Panc1 (cell line): ENCODE measurements at regions not wholly inside any gene's neighbourhood (a gene's known extent, or its start where the extent isn't known, plus 50 kb on each side); places are given as distances from the start of the nearest gene placed in this dataset.

Source experiments
- ATAC-seq: fragments of 200-7000 bp; cut with Tn5 transposase; 2 replicates; pipeline ENCODE4 v1.9.1; 2020; ENCODE audit warnings: mild to moderate bottlenecking, moderate library complexity
- BruUV-seq: library from RNA; stranded (reverse); fragments of 400-500 nt; replicated peaks from 2 replicates; lab custom pipeline; 2021; lab: Mats Ljungman, UMichigan
- CTCF ChIA-PET: fragments of 300-600 bp; sonication (Branson Sonifier 250); formaldehyde crosslinking; loops from one replicate; lab custom pipeline; 2022; ENCODE audit warnings: antibody characterized with exemption; lab: Charles Lee
- POLR2A ChIA-PET: fragments of 300-600 bp; sonication (Branson Sonifier 250); formaldehyde crosslinking; loops from one replicate; lab custom pipeline; 2022; ENCODE audit warnings: antibody characterized with exemption; lab: Charles Lee
- DNase-seq: peaks from one replicate; pipeline ENCODE4 v3.0.0-alpha.2; 2010; ENCODE audit warnings: low read depth, low spot score
- H3K27ac ChIP-seq: 2 replicates; pipeline ENCODE4 v1.5.1; 2011; ENCODE audit warnings: mild to moderate bottlenecking, low read length, inconsistent platforms
- H3K27me3 ChIP-seq: fragments of 200-500 bp; sonication (Bioruptor generic); 2 replicates; pipeline ENCODE4 v1.6.0; 2014; ENCODE audit warnings: low read length, inconsistent platforms; ENCODE audit not compliant: control insufficient read depth, insufficient read depth
- H3K36me3 ChIP-seq: fragments of 200-500 bp; sonication (Bioruptor generic); 2 replicates; pipeline ENCODE4 v1.5.1; 2014; ENCODE audit warnings: inconsistent platforms, mild to moderate bottlenecking, low read length, moderate library complexity; ENCODE audit not compliant: control insufficient read depth, insufficient read depth
- H3K4me1 ChIP-seq: 2 replicates; pipeline ENCODE4 v1.5.1; 2011; ENCODE audit warnings: inconsistent platforms, mild to moderate bottlenecking, low read length, moderate library complexity; ENCODE audit not compliant: control insufficient read depth, insufficient read depth
- H3K4me3 ChIP-seq, 2 experiments: 2 replicates each; pipeline ENCODE4 v1.5.1; 2011 to 2012; ENCODE audit warnings: low read depth in 2 of 2, low read length in 2 of 2, mild to moderate bottlenecking in 2 of 2, inconsistent platforms in 1 of 2, moderate library complexity in 1 of 2
- H3K9me3 ChIP-seq: fragments of 200-500 bp; sonication (Bioruptor generic); 2 replicates; pipeline ENCODE4 v1.5.1; 2014; ENCODE audit warnings: low read depth, mild to moderate bottlenecking, inconsistent platforms, low read length, moderate library complexity; ENCODE audit not compliant: control insufficient read depth, insufficient read depth
- CTCF ChIP-seq: fragments of 450-650 bp; IDR thresholded peaks from 2 replicates; pipeline ENCODE4 v1.5.1; 2017; ENCODE audit warnings: mild to moderate bottlenecking
- POLR2AphosphoS5 ChIP-seq: IDR thresholded peaks from 2 replicates; pipeline ENCODE4 v1.6.1; 2012; ENCODE audit warnings: mild to moderate bottlenecking, low read depth, low read length, moderate library complexity
- REST ChIP-seq, 2 experiments: IDR thresholded peaks; 2 replicates each; pipeline ENCODE4 v1.6.1; 2011 to 2012; ENCODE audit warnings: low read depth in 2 of 2, control low read depth in 1 of 2, low read length in 1 of 2, mild to moderate bottlenecking in 1 of 2, moderate library complexity in 1 of 2; ENCODE audit not compliant: insufficient read depth in 1 of 2
- SIN3A ChIP-seq: IDR thresholded peaks from 2 replicates; pipeline ENCODE4 v1.6.1; 2012; ENCODE audit warnings: low read depth, mild to moderate bottlenecking, low read length, moderate library complexity, borderline replicate concordance; ENCODE audit not compliant: insufficient read depth
- TCF7L2 ChIP-seq: IDR thresholded peaks from 2 replicates; pipeline ENCODE4 v1.6.1; 2011; ENCODE audit warnings: mild to moderate bottlenecking, low read depth, low read length, inconsistent platforms
- in situ Hi-C: cut with HindIII; loops from 2 replicates; pipeline ENCODE4 v1.10.0; 2016; ENCODE audit warnings: low sequenced_read_pairs, low pct_unique_long_range_greater_than_20kb
- intact Hi-C: fragments of 100-400 bp; cut with micrococcal nuclease; formaldehyde crosslinking; loops from one replicate; pipeline ENCODE4 v1.10.0; 2022; ENCODE audit not compliant: unreplicated experiment

GRCh38 chr2:16113568-16113967 is 173.2 kb downstream of the MYCN start:
- no peak overlapping the region for H3K4me3 ChIP-seq
- ATAC-seq, result no peak
- intact Hi-C loops (no loop called here), in situ Hi-C loops (no loop called here)
- H3K4me1 ChIP-seq, result no peaks in the 10 kb centered on the region
- H3K27me3 ChIP-seq, result no peaks in the 10 kb centered on the region
- CTCF ChIA-PET, result no interaction called here
- TF ChIP-seq TCF7L2 (no peak), REST (IDR thresholded peaks at IDR 0.05; ENCODE audit: insufficient read depth in 1 of 2, low read depth in 2 of 2, low read length in 1 of 2) (no peak), CTCF (no peak), POLR2AphosphoS5 (no peak), SIN3A (no peak)
- POLR2A ChIA-PET, result no interaction called here
- no peaks in the 10 kb centered on the region for H3K9me3 ChIP-seq
- DNase-seq, result no peak
- no peaks in the 10 kb centered on the region for H3K36me3 ChIP-seq
- no peak overlapping the region for H3K27ac ChIP-seq
- BruUV-seq, result no TSS peak

GRCh38 chr2:16112972-16113560 is 172.7 kb downstream of the MYCN start:
- Histone ChIP-seq H3K27ac (no peak overlapping the region), H3K36me3 (no peaks in the 10 kb centered on the region), H3K4me3 (no peak overlapping the region), H3K9me3 (no peaks in the 10 kb centered on the region), H3K27me3 (no peaks in the 10 kb centered on the region), H3K4me1 (no peaks in the 10 kb centered on the region)
- no peak for ATAC-seq
- in situ Hi-C loops (no loop called here), intact Hi-C loops (no loop called here)
- TF ChIP-seq TCF7L2 (no peak), POLR2AphosphoS5 (no peak), SIN3A (no peak), CTCF (no peak), REST (IDR thresholded peaks at IDR 0.05; ENCODE audit: insufficient read depth in 1 of 2, low read depth in 2 of 2, low read length in 1 of 2) (no peak)
- POLR2A ChIA-PET, result no interaction called here
- no peak for DNase-seq
- BruUV-seq, result no TSS peak
- CTCF ChIA-PET, result no interaction called here
